ENCODE measurements at regions not wholly inside any gene's neighbourhood (a gene's known extent, or its start where the extent isn't known, plus 50 kb on each side); places are given as distances from the start of the nearest gene placed in this dataset.

DNA sequence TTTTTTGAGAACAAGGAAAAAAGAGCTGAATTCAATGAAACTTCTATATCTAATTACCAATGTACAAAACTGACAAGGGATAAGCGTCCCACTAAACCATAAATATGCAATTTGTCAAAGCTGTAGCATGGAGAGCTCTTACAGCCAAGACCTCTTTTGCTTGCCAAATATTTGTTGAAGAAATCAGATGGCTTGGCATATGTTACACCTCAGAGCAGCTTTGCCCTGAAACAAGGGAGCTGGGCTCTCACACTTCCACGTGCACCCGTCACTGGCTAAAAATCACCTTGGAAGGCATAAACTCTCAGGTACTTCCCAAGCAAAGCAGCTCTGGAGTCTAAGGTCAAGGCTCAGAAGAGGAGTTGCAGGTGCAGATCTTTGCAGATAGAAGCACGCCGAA lies 324.7 kb upstream of the SLCO3A1 start:
- TF ChIP-seq, protein P1, sequence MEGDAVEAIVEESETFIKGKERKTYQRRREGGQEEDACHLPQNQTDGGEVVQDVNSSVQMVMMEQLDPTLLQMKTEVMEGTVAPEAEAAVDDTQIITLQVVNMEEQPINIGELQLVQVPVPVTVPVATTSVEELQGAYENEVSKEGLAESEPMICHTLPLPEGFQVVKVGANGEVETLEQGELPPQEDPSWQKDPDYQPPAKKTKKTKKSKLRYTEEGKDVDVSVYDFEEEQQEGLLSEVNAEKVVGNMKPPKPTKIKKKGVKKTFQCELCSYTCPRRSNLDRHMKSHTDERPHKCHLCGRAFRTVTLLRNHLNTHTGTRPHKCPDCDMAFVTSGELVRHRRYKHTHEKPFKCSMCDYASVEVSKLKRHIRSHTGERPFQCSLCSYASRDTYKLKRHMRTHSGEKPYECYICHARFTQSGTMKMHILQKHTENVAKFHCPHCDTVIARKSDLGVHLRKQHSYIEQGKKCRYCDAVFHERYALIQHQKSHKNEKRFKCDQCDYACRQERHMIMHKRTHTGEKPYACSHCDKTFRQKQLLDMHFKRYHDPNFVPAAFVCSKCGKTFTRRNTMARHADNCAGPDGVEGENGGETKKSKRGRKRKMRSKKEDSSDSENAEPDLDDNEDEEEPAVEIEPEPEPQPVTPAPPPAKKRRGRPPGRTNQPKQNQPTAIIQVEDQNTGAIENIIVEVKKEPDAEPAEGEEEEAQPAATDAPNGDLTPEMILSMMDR (IDR thresholded peaks at IDR 0.05; ENCODE audit: low read depth, low read length) = no peak
- no peak for DNase-seq (ENCODE audit: low read depth, low spot score)
- in situ Hi-C loops (cut with HindIII; ENCODE audit: low sequenced_read_pairs) = no loop called here
- H3K4me3 ChIP-seq (ENCODE audit: low read depth, low read length) = no peak overlapping the region

DNA sequence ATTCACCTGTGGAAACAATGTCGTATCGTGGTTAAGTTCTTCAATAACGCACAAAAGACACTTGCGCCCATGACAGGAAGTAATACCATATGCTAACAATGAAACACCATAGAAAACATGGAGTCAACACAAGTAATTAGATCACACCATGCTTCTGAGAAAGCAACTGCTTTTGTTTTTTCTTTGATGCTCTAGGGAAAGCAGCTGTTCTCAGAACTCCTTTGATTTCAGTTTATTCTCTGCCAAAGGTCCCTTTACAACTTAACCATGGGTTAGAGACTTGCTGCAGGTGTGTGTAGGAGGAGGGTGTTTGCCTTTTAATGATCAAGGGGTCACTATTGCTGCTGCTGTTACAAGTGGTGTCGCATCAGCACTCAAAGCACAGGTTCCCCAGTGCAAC lies 324.0 kb upstream of the SLCO3A1 start:
- in situ Hi-C loops (cut with HindIII; ENCODE audit: low sequenced_read_pairs) = no loop called here
- no peak for DNase-seq (ENCODE audit: low read depth, low spot score)

DNA sequence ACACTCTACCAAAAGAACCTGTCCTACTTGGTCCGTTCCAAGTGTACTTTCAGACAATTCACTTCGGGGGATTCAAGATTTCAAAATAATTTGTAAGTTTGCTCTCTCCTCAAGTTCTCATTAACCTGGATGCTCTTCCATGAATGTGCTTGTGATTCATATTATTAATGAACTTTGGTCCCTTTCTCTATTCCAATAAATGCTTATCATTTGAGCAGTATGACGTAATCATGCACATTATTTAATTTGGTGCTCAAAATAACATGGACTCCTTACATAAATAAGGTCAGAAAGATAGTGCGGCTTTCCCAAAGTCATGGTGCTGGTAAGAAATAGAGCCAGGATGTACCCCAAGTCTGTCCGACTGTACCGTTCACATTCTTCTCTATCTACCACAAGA lies 323.2 kb upstream of the SLCO3A1 start:
- DNase-seq (ENCODE audit: low read depth, low spot score) = no peak
- TF ChIP-seq, protein P1 (IDR thresholded peaks at IDR 0.05; ENCODE audit: low read depth, low read length) = no peak
- no peak overlapping the region for H3K4me3 ChIP-seq (ENCODE audit: low read depth, low read length)
- in situ Hi-C loops (cut with HindIII; ENCODE audit: low sequenced_read_pairs) = no loop called here

More for the DNA sequence above, 324.0 kb upstream of the SLCO3A1 start:
- TF ChIP-seq, protein P1 (IDR thresholded peaks at IDR 0.05; ENCODE audit: low read depth, low read length) = no peak
- H3K4me3 ChIP-seq (ENCODE audit: low read depth, low read length) = no peak overlapping the region

DNA sequence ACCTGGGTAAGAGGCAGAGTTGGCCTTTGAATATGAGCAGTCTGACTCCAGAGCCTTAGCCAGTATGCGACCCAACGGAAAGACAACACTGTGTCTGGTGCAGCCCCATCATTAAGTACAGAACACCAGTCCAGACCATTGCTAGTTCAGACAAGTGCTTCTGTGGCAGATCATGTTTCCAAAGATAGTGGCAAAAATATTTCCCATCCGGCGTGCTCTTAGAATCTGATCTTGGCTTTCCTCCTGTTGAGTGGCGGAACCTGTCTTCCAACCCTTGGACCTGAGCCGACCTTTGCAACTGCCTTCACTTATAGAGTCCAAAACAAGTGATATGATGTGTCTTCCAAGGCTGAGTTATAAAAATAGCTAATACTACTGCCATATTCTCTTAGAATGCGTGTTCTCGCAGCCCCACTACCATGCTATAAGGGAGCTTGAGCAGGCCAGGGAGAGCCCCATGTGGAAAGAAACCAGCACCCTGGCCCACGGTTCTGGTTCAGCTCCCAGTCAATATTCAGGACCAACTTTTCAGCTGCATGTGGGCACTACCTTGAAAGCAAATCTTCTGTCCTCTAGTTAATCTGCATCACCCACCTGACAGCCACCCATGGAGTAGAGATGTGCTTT lies 322.4 kb upstream of the SLCO3A1 start:
- TF ChIP-seq, protein P1 (IDR thresholded peaks at IDR 0.05; ENCODE audit: low read depth, low read length) = no peak
- in situ Hi-C loops (cut with HindIII; ENCODE audit: low sequenced_read_pairs) = no loop called here
- H3K4me3 ChIP-seq (ENCODE audit: low read depth, low read length) = no peak overlapping the region
- no peak for DNase-seq (ENCODE audit: low read depth, low spot score)

DNA sequence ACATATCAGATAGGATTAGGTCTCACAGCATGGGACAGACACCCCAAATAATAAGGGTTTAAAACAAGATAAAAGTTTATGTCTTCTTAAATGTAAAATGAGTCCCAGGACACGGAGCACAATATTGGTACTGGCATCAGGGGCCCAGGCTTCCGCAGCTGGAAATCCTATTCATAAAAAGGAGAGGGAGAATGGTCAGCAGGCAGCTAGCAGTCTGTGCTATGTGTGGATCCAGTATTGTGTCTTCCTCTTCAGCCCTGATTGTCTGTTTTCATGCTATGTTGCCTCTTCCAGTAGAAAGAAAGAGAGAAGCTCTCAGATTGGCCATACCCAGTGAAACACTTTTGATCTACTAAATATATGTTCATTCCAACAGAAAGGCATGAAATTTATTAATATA lies 319.3 kb upstream of the SLCO3A1 start:
- no peak for DNase-seq (ENCODE audit: low read depth, low spot score)
- TF ChIP-seq, protein P1 (IDR thresholded peaks at IDR 0.05; ENCODE audit: low read depth, low read length) = no peak
- H3K4me3 ChIP-seq (ENCODE audit: low read depth, low read length) = no peak overlapping the region
- in situ Hi-C loops (cut with HindIII; ENCODE audit: low sequenced_read_pairs) = no loop called here

DNA sequence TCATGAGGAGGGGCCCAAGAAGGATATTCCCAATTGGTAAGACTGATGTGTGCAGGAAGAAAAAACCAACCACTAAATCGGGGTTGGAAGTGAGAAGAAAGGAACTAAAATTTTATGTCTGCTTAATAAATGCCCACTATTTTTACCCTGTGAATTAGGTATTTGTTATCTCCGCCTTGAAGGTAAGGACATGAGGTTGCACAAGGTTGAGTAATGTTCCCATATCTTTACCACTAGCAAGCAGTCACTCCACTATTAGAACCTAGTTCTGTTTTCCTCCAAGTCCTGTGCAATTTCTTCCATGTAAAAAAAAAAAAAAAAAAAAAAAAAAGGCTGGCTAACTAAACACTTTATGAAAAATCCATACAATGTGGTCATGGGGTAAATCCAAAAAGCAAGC lies 318.5 kb upstream of the SLCO3A1 start:
- DNase-seq (ENCODE audit: low read depth, low spot score) = no peak
- in situ Hi-C loops (cut with HindIII; ENCODE audit: low sequenced_read_pairs) = no loop called here
- TF ChIP-seq, protein P1 (IDR thresholded peaks at IDR 0.05; ENCODE audit: low read depth, low read length) = no peak
- H3K4me3 ChIP-seq (ENCODE audit: low read depth, low read length) = no peak overlapping the region

All from astrocyte of the spinal cord (primary cell).